ENCODE measurements at regions not wholly inside any gene's neighbourhood (a gene's known extent, or its start where the extent isn't known, plus 50 kb on each side); places are given as distances from the start of the nearest gene placed in this dataset.

DNA sequence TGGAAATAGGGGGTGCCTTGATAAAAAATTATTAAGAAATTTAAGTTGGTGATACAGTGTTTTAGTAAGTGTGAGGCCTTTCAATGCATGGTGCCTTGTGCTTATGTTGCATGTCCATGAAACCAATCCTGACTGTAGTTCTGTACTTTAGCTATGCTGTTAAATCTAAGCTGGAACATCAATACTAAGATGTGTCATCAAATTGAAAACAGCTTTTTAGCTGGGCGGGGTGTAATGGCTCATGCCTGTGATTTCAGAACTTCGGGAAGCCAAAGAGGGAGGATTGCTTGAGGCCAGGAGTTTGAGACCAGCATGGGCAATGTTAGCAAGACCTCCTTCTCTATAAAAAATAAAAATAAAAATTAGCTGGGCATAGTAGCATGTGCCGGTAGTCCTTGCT is 930.3 kb upstream of the PCDH9 start:
- TF ChIP-seq, protein P1, sequence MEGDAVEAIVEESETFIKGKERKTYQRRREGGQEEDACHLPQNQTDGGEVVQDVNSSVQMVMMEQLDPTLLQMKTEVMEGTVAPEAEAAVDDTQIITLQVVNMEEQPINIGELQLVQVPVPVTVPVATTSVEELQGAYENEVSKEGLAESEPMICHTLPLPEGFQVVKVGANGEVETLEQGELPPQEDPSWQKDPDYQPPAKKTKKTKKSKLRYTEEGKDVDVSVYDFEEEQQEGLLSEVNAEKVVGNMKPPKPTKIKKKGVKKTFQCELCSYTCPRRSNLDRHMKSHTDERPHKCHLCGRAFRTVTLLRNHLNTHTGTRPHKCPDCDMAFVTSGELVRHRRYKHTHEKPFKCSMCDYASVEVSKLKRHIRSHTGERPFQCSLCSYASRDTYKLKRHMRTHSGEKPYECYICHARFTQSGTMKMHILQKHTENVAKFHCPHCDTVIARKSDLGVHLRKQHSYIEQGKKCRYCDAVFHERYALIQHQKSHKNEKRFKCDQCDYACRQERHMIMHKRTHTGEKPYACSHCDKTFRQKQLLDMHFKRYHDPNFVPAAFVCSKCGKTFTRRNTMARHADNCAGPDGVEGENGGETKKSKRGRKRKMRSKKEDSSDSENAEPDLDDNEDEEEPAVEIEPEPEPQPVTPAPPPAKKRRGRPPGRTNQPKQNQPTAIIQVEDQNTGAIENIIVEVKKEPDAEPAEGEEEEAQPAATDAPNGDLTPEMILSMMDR (IDR thresholded peaks at IDR 0.05), result no peak
- TF ChIP-seq POLR2A (IDR thresholded peaks at IDR 0.05), result no peak

Measured in heart left ventricle (tissue), 13 donors.